Fibroblast of lung (primary cell): ENCODE measurements at regions not wholly inside any gene's neighbourhood (a gene's known extent, or its start where the extent isn't known, plus 50 kb on each side); places are given as distances from the start of the nearest gene placed in this dataset.

Source experiments
- EZH2 ChIP-seq: IDR thresholded peaks from 2 replicates; pipeline ENCODE4 v1.5.1; 2012; ENCODE audit warnings: low read length, control low read depth, mild to moderate bottlenecking; ENCODE audit errors: missing control alignments
- TF ChIP-seq, protein P1 (sequence below), 2 donors: IDR thresholded peaks in 1 of 2; conservative IDR thresholded peaks in 1 of 2; 1 replicate in 1 of 2; 2 replicates in 1 of 2; pipeline ENCODE4 v1.5.1; 2011 to 2012; ENCODE audit warnings: low read length in 2 of 2, control low read depth in 1 of 2, inconsistent platforms in 1 of 2, low read depth in 1 of 2, mild to moderate bottlenecking in 1 of 2

DNA sequence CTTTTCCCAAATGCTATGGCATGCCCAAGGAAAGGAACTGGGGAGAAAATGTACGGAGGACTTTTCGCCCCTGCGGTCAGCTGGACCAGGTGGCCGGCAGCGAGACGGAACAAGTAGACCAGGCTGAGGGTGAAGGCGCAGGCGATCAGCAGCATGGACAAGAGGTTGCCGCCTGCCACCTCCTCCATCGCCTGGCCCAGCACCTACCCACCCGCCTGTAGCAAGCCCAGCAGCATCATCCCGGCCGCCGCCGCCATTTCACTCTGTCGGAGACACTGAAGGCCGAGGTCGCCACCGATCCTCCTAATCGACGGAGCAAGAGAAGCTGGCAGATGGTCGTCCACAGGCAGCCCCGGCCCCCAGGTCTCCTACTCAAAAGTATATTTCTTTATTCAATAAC, 1046.3 kb upstream of the GBE1 start:
- TF ChIP-seq, protein P1, sequence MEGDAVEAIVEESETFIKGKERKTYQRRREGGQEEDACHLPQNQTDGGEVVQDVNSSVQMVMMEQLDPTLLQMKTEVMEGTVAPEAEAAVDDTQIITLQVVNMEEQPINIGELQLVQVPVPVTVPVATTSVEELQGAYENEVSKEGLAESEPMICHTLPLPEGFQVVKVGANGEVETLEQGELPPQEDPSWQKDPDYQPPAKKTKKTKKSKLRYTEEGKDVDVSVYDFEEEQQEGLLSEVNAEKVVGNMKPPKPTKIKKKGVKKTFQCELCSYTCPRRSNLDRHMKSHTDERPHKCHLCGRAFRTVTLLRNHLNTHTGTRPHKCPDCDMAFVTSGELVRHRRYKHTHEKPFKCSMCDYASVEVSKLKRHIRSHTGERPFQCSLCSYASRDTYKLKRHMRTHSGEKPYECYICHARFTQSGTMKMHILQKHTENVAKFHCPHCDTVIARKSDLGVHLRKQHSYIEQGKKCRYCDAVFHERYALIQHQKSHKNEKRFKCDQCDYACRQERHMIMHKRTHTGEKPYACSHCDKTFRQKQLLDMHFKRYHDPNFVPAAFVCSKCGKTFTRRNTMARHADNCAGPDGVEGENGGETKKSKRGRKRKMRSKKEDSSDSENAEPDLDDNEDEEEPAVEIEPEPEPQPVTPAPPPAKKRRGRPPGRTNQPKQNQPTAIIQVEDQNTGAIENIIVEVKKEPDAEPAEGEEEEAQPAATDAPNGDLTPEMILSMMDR (conservative IDR thresholded peaks at IDR 0.05 in 1 of 2, IDR thresholded peaks at IDR 0.05 in 1 of 2; ENCODE audit: low read depth in 1 of 2, low read length in 2 of 2): no peak
- no peak for TF ChIP-seq EZH2
